Fibroblast of lung (primary cell): ENCODE measurements at regions not wholly inside any gene's neighbourhood (a gene's known extent, or its start where the extent isn't known, plus 50 kb on each side); places are given as distances from the start of the nearest gene placed in this dataset.

Experiments used
- EZH2 ChIP-seq: IDR thresholded peaks from 2 replicates; pipeline ENCODE4 v1.5.1; 2012; ENCODE audit warnings: low read length, control low read depth, mild to moderate bottlenecking; ENCODE audit errors: missing control alignments
- TF ChIP-seq, protein P1 (sequence below), 2 donors: IDR thresholded peaks in 1 of 2; conservative IDR thresholded peaks in 1 of 2; 1 replicate in 1 of 2; 2 replicates in 1 of 2; pipeline ENCODE4 v1.5.1; 2011 to 2012; ENCODE audit warnings: low read length in 2 of 2, control low read depth in 1 of 2, inconsistent platforms in 1 of 2, low read depth in 1 of 2, mild to moderate bottlenecking in 1 of 2

- TF ChIP-seq, protein P1, sequence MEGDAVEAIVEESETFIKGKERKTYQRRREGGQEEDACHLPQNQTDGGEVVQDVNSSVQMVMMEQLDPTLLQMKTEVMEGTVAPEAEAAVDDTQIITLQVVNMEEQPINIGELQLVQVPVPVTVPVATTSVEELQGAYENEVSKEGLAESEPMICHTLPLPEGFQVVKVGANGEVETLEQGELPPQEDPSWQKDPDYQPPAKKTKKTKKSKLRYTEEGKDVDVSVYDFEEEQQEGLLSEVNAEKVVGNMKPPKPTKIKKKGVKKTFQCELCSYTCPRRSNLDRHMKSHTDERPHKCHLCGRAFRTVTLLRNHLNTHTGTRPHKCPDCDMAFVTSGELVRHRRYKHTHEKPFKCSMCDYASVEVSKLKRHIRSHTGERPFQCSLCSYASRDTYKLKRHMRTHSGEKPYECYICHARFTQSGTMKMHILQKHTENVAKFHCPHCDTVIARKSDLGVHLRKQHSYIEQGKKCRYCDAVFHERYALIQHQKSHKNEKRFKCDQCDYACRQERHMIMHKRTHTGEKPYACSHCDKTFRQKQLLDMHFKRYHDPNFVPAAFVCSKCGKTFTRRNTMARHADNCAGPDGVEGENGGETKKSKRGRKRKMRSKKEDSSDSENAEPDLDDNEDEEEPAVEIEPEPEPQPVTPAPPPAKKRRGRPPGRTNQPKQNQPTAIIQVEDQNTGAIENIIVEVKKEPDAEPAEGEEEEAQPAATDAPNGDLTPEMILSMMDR (conservative IDR thresholded peaks at IDR 0.05 in 1 of 2, IDR thresholded peaks at IDR 0.05 in 1 of 2; ENCODE audit: low read depth in 1 of 2, low read length in 2 of 2), result no peak
- TF ChIP-seq EZH2, result no peak
Observed at GRCh38 chr15:61474796-61475195, 245.7 kb upstream of the RORA start.
